Lung (tissue), 11 donors: ENCODE measurements at regions not wholly inside any gene's neighbourhood (a gene's known extent, or its start where the extent isn't known, plus 50 kb on each side); places are given as distances from the start of the nearest gene placed in this dataset.

ENCODE experiments used
- ATAC-seq: fragments of 200-7000 bp; cut with Tn5 transposase; one replicate; pipeline ENCODE4 v1.9.1; 2020; ENCODE audit warnings: moderate number of reproducible peaks; ENCODE audit not compliant: insufficient read depth, low FRiP score
- DNase-seq, 3 donors: peaks; one replicate each; pipeline ENCODE4 v3.0.0-alpha.2; 2013 to 2017
- H3K27ac ChIP-seq, 2 donors: one replicate each; pipeline ENCODE4 v1.5.1; 2013; ENCODE audit warnings: mild to moderate bottlenecking in 2 of 2, moderate library complexity in 2 of 2, control low read depth in 1 of 2, inconsistent platforms in 1 of 2, low read depth in 1 of 2, low read length in 1 of 2
- H3K27me3 ChIP-seq, 3 donors: one replicate each; pipeline ENCODE4 v1.5.1; 2013; ENCODE audit warnings: low read length in 2 of 3; ENCODE audit not compliant: control insufficient read depth in 3 of 3, insufficient read depth in 3 of 3
- H3K36me3 ChIP-seq, 4 donors: one replicate each; pipeline ENCODE4 v1.5.1; 2013; ENCODE audit warnings: low read length in 4 of 4, mild to moderate bottlenecking in 1 of 4, moderate library complexity in 1 of 4; ENCODE audit not compliant: control insufficient read depth in 4 of 4, insufficient read depth in 4 of 4
- H3K4me1 ChIP-seq, 5 donors: one replicate each; pipeline ENCODE4 v1.5.1; 2013; ENCODE audit warnings: low read length in 5 of 5, mild to moderate bottlenecking in 2 of 5, moderate library complexity in 1 of 5; ENCODE audit not compliant: control insufficient read depth in 5 of 5, insufficient read depth in 5 of 5
- H3K4me3 ChIP-seq: one replicate; pipeline ENCODE4 v1.5.1; 2013; ENCODE audit warnings: mild to moderate bottlenecking, control low read depth, moderate library complexity
- H3K9ac ChIP-seq, 2 donors: one replicate each; pipeline ENCODE4 v1.5.1; 2013; ENCODE audit warnings: low read length in 2 of 2, control low read depth in 1 of 2; ENCODE audit not compliant: insufficient read depth in 1 of 2
- H3K9me3 ChIP-seq, 4 donors: one replicate each; pipeline ENCODE4 v1.5.1; 2013; ENCODE audit warnings: low read length in 3 of 4, mild to moderate bottlenecking in 1 of 4, moderate library complexity in 1 of 4; ENCODE audit not compliant: control insufficient read depth in 4 of 4, insufficient read depth in 3 of 4
- WGBS, 2 donors: extraction: QIAGEN DNeasy Blood & Tissue Kit; methylation state at CpG; one replicate each; pipeline ENCODE4 v1.1.7; 2013; 5-methylcytosine and 5-hydroxymethylcytosine counted together
- TF ChIP-seq, protein P1 (sequence below): IDR thresholded peaks from 2 replicates; pipeline ENCODE4 v1.5.1; 2012; ENCODE audit warnings: mild to moderate bottlenecking; ENCODE audit errors: control extremely low read depth, extremely low read depth
- donor health status: control.
- donor health status: control.
- donor health status: Bipolar disorder and iron deficiency.
- donor health status: healthy.
- donor health status: DM: yes; HTN: yes; CAD: no.

- 62 to 80% methylated on average over 4 of the region's 4 CpGs for WGBS, 2 donors
- H3K9ac ChIP-seq = no peak overlapping the region
- TF ChIP-seq, protein P1, sequence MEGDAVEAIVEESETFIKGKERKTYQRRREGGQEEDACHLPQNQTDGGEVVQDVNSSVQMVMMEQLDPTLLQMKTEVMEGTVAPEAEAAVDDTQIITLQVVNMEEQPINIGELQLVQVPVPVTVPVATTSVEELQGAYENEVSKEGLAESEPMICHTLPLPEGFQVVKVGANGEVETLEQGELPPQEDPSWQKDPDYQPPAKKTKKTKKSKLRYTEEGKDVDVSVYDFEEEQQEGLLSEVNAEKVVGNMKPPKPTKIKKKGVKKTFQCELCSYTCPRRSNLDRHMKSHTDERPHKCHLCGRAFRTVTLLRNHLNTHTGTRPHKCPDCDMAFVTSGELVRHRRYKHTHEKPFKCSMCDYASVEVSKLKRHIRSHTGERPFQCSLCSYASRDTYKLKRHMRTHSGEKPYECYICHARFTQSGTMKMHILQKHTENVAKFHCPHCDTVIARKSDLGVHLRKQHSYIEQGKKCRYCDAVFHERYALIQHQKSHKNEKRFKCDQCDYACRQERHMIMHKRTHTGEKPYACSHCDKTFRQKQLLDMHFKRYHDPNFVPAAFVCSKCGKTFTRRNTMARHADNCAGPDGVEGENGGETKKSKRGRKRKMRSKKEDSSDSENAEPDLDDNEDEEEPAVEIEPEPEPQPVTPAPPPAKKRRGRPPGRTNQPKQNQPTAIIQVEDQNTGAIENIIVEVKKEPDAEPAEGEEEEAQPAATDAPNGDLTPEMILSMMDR = no peak
- DNase-seq (peak in 1 of 3 donors; percentile 23), ATAC-seq (no peak)
- peaks cover 0 to 8% (median 0%) of the 10 kb centered on the region in 4 donors for H3K9me3 ChIP-seq
- H3K27ac ChIP-seq = no peak overlapping the region
- no peaks in the 10 kb centered on the region for H3K36me3 ChIP-seq
- H3K4me1 ChIP-seq = no peaks in the 10 kb centered on the region
- H3K27me3 ChIP-seq = no peaks in the 10 kb centered on the region
- H3K4me3 ChIP-seq = no peak overlapping the region
Measured at GRCh38 chr6:142500250-142500786, 198.5 kb downstream of the ADGRG6 start.

GRCh38 chr6:142501795-142502194 lies 200.0 kb downstream of the ADGRG6 start:
- WGBS, 2 donors = 95 to 97% methylated on average over 3 of the region's 3 CpGs
- H3K4me1 ChIP-seq = no peaks in the 10 kb centered on the region
- DNase-seq (no peak), ATAC-seq (no peak)
- TF ChIP-seq, protein P1 = no peak
- no peaks in the 10 kb centered on the region for H3K27me3 ChIP-seq
- H3K4me3 ChIP-seq = no peak overlapping the region
- no peak overlapping the region for H3K9ac ChIP-seq
- no peaks in the 10 kb centered on the region for H3K36me3 ChIP-seq
- no peak overlapping the region for H3K27ac ChIP-seq
- H3K9me3 ChIP-seq = peaks cover 0 to 8% (median 0%) of the 10 kb centered on the region in 4 donors

DNA sequence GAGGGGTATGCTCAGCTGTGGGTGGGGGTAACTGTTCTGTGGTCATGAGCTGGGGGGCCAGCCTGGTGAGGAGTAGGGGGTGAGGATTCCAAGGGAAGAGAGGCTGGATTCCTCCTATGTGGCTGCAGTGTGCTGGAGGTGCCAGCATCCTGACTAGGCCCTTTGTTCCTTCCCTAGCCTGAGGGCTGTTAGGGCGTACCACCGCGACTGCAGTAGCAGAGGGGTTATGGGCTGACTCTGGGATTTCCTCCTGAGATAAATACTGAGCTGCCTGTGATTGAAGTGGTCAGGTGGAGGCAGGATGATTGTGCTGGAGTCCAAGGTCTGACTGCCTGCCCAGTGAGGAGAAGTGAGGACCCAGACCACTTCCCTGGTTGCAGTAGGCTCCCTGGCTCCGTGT lies 205.3 kb downstream of the ADGRG6 start:
- no peak for ATAC-seq
- H3K36me3 ChIP-seq = no peaks in the 10 kb centered on the region
- H3K27me3 ChIP-seq = no peaks in the 10 kb centered on the region
- no peak overlapping the region for H3K9ac ChIP-seq
- TF ChIP-seq, protein P1 = no peak
- peaks cover 0 to 8% (median 3%) of the 10 kb centered on the region in 4 donors for H3K9me3 ChIP-seq
- no peak for DNase-seq
- H3K27ac ChIP-seq = no peak overlapping the region
- peaks cover 0 to 7% (median 0%) of the 10 kb centered on the region in 5 donors for H3K4me1 ChIP-seq
- 93 to 95% methylated on average over 4 of the region's 4 CpGs for WGBS, 2 donors
- no peak overlapping the region for H3K4me3 ChIP-seq

- Histone ChIP-seq H3K9ac (no peak overlapping the region), H3K4me3 (no peak overlapping the region), H3K9me3 (peaks cover 0 to 4% (median 2%) of the 10 kb centered on the region in 4 donors), H3K27me3 (no peaks in the 10 kb centered on the region), H3K4me1 (peaks cover 0 to 7% (median 0%) of the 10 kb centered on the region in 5 donors), H3K36me3 (no peaks in the 10 kb centered on the region), H3K27ac (no peak overlapping the region)
- TF ChIP-seq, protein P1 = no peak
- DNase-seq (peak; percentile 32 to 86 (median 58)), ATAC-seq (no peak)
- 60 to 74% methylated on average over 3 of the region's 3 CpGs for WGBS, 2 donors
Measured at GRCh38 chr6:142510211-142510610, 208.4 kb downstream of the ADGRG6 start.
